Heart left ventricle (tissue), 16 donors: ENCODE measurements at regions not wholly inside any gene's neighbourhood (a gene's known extent, or its start where the extent isn't known, plus 50 kb on each side); places are given as distances from the start of the nearest gene placed in this dataset.

ENCODE experiments used
- ATAC-seq, 4 donors: fragments of 200-7000 bp; cut with Tn5 transposase; one replicate each; pipeline ENCODE4 v1.9.1; 2020 to 2022; ENCODE audit warnings: moderate library complexity in 4 of 4, mild to moderate bottlenecking in 3 of 4, moderate number of reproducible peaks in 1 of 4
- DNase-seq, 5 donors: peaks; one replicate each; pipeline ENCODE4 v3.0.0-alpha.2; 2020
- H3K27ac ChIP-seq, 12 donors: fragments of 200-600 bp; sonication (generic) in 4 of 12; one replicate each; pipeline versions ENCODE4 v1.5.0 to v1.8.0; 2016 to 2022; ENCODE audit warnings: mild to moderate bottlenecking in 2 of 12
- H3K27me3 ChIP-seq, 9 donors: fragments of 200-600 bp; sonication (generic) in 2 of 9; one replicate each; pipeline versions ENCODE4 v1.5.1 to v1.8.0; 2016 to 2022; ENCODE audit warnings: mild to moderate bottlenecking in 3 of 9
- H3K36me3 ChIP-seq, 9 donors: fragments of 200-600 bp; sonication (generic) in 2 of 9; one replicate each; pipeline versions ENCODE4 v1.5.0 to v1.8.0; 2018 to 2022; ENCODE audit warnings: mild to moderate bottlenecking in 2 of 9
- H3K4me1 ChIP-seq, 12 donors: fragments of 200-600 bp; sonication (generic) in 4 of 12; one replicate each; pipeline versions ENCODE4 v1.5.0 to v1.8.0; 2016 to 2022; ENCODE audit warnings: mild to moderate bottlenecking in 3 of 12
- H3K4me3 ChIP-seq, 12 donors: fragments of 200-600 bp; sonication (generic) in 4 of 12; one replicate each; pipeline versions ENCODE4 v1.5.0 to v1.8.0; 2017 to 2022; ENCODE audit warnings: mild to moderate bottlenecking in 9 of 12, moderate library complexity in 4 of 12
- H3K9me3 ChIP-seq, 12 donors: fragments of 200-600 bp; sonication (generic) in 4 of 12; one replicate each; pipeline versions ENCODE4 v1.5.0 to v1.8.0; 2016 to 2022; ENCODE audit warnings: mild to moderate bottlenecking in 1 of 12
- CTCF ChIP-seq, 12 donors: fragments of 200-600 bp; sonication (generic) in 4 of 12; IDR thresholded peaks; one replicate each; pipeline versions ENCODE4 v1.5.0 to v1.8.0; 2018 to 2022; ENCODE audit warnings: antibody characterized with exemption in 12 of 12, mild to moderate bottlenecking in 5 of 12
- POLR2A ChIP-seq, 2 donors: fragments of 450-650 bp; IDR thresholded peaks; one replicate each; pipeline ENCODE4 v1.6.1; 2017; ENCODE audit warnings: antibody characterized with exemption in 2 of 2, mild to moderate bottlenecking in 2 of 2, moderate library complexity in 2 of 2
- WGBS, 4 donors: extraction: QIAGEN DNeasy Blood & Tissue Kit in 2 of 4; methylation state at CpG; one replicate each; pipeline versions ENCODE4 v1.1.5 to v1.1.7; 2013 to 2018; 5-methylcytosine and 5-hydroxymethylcytosine counted together
- intact Hi-C, 10 donors: fragments of 100-400 bp; cut with DNase I; formaldehyde crosslinking; loops; one replicate each; pipeline versions ENCODE4 v1.11.1 to v1.14.2; 2022
- donor health status: ischemic (EF 13 %, LVEDD 7.1; RV severe dilation, severe dysfunction).
- donor health status: healthy with polysubstance abuse.
- donor health status: DM: no; HTN: yes; CAD: no.
- donor health status: DM: no; HTN: no; CAD: no.
- donor health status: ischemic (EF 25% LVEDD 6.9; RV normal size, moderate dysfunction).
- donor health status: ischemic (EF 25% LVEDD 5.7; RV mildly dilated, moderate dysfunction).
- donor health status: healthy.
- donor health status: DM: yes; HTN: yes; CAD: no.
- donor health status: ischemic (EF 35%, LVEDD 5.7; RV mildly dilated, moderate dysfunction).
- donor health status: nonischemic (EF 11% LVEDD 7.7; RV severe dilation, severe dysfunction).
- donor health status: DM: yes; HTN: yes; CAD: no.
- donor health status: PGD.
- donor health status: ischemic (EF 29% LVEDD 5.4; RV normal size, mild dysfunction).
- donor health status: nonischemic (EF 23%, LVEDD 6.1; RV moderate dilation, normal function).

GRCh38 chr3:106249159-106249558, 380.3 kb upstream of the CBLB start:
- no peak for ATAC-seq
- 94 to 97% (median 96%) methylated on average over 2 of the region's 2 CpGs for WGBS, 4 donors
- Histone ChIP-seq H3K9me3 (peaks cover 0 to 19% (median 5%) of the 10 kb centered on the region in 12 donors), H3K4me3 (no peak overlapping the region), H3K4me1 (no peaks in the 10 kb centered on the region), H3K36me3 (no peaks in the 10 kb centered on the region), H3K27me3 (no peaks in the 10 kb centered on the region), H3K27ac (no peak overlapping the region)
- TF ChIP-seq CTCF (IDR thresholded peaks at IDR 0.05): no peak
- TF ChIP-seq POLR2A (IDR thresholded peaks at IDR 0.05): no peak
- DNase-seq: no peak
- intact Hi-C loops: no loop called here

GRCh38 chr3:106249981-106250380, 381.2 kb upstream of the CBLB start:
- Histone ChIP-seq H3K27ac (no peak overlapping the region), H3K9me3 (peaks cover 0 to 19% (median 5%) of the 10 kb centered on the region in 12 donors)
- intact Hi-C loops: no loop called here

GRCh38 chr3:106251160-106251892, 382.5 kb upstream of the CBLB start:
- H3K9me3 ChIP-seq: peaks cover 0 to 19% (median 5%) of the 10 kb centered on the region in 12 donors
- intact Hi-C loops: no loop called here
- H3K27me3 ChIP-seq: no peaks in the 10 kb centered on the region
- H3K36me3 ChIP-seq: no peaks in the 10 kb centered on the region
- H3K27ac ChIP-seq: no peak overlapping the region
- no peak for DNase-seq
- TF ChIP-seq POLR2A (IDR thresholded peaks at IDR 0.05) (no peak), CTCF (IDR thresholded peaks at IDR 0.05) (no peak)
- WGBS, 4 donors: 87 to 95% (median 93%) methylated on average over 2 of the region's 2 CpGs
- ATAC-seq: no peak
- H3K4me3 ChIP-seq: no peak overlapping the region
- no peaks in the 10 kb centered on the region for H3K4me1 ChIP-seq

More at GRCh38 chr3:106249981-106250380, 381.2 kb upstream of the CBLB start:
- no peak overlapping the region for H3K4me3 ChIP-seq
- H3K36me3 ChIP-seq: no peaks in the 10 kb centered on the region
- no peak for ATAC-seq
- no peak for DNase-seq
- no peaks in the 10 kb centered on the region for H3K27me3 ChIP-seq
- no peaks in the 10 kb centered on the region for H3K4me1 ChIP-seq
- TF ChIP-seq CTCF (IDR thresholded peaks at IDR 0.05) (no peak), POLR2A (IDR thresholded peaks at IDR 0.05) (no peak)

GRCh38 chr3:106255870-106256248, 387.0 kb upstream of the CBLB start:
- DNase-seq (no peak), ATAC-seq (no peak)
- no peaks in the 10 kb centered on the region for H3K4me1 ChIP-seq
- H3K9me3 ChIP-seq: peaks cover 0 to 12% (median 5%) of the 10 kb centered on the region in 12 donors
- TF ChIP-seq CTCF (IDR thresholded peaks at IDR 0.05): no peak
- TF ChIP-seq POLR2A (IDR thresholded peaks at IDR 0.05): no peak
- no peak overlapping the region for H3K27ac ChIP-seq
- H3K27me3 ChIP-seq: no peaks in the 10 kb centered on the region
- intact Hi-C loops: no loop called here
- WGBS, 4 donors: 87 to 98% (median 91%) methylated on average over 6 of the region's 6 CpGs
- no peak overlapping the region for H3K4me3 ChIP-seq
- H3K36me3 ChIP-seq: no peaks in the 10 kb centered on the region
